H1 (cell line): ENCODE measurements at regions not wholly inside any gene's neighbourhood (a gene's known extent, or its start where the extent isn't known, plus 50 kb on each side); places are given as distances from the start of the nearest gene placed in this dataset.
"Not testable (repeated sequence)": the region's sequence is repeated elsewhere in the genome, so short reads cannot be mapped to it uniquely, and the experiment has no call there.

Source experiments
- CTCF ChIA-PET: fragments of 300-600 bp; sonication (Branson Sonifier 250); formaldehyde crosslinking; loops from one replicate; lab custom pipeline; 2021; ENCODE audit not compliant: partially characterized antibody; lab: Charles Lee
- POLR2A ChIA-PET: fragments of 300-600 bp; sonication (Branson Sonifier 250); formaldehyde crosslinking; loops from one replicate; lab custom pipeline; 2021; ENCODE audit warnings: inconsistent platforms; ENCODE audit not compliant: partially characterized antibody; lab: Charles Lee
- DNase-seq, 2 experiments: peaks; one replicate each; pipeline versions ENCODE4 v3.0.0 to v3.0.0-alpha.2; 2010 to 2022; ENCODE audit warnings: low spot score in 2 of 2, low read depth in 1 of 2, mixed read lengths in 1 of 2
- FAIRE-seq: peaks from 2 replicates; lab custom pipeline; 2011; peaks lifted over from hg19 to GRCh38; lab: Jason Lieb, UNC
- H2AFZ ChIP-seq: 2 replicates; pipeline ENCODE4 v1.8.1; 2012; ENCODE audit warnings: low read length, inconsistent platforms
- H2AK5ac ChIP-seq: 2 replicates; pipeline ENCODE4 v1.6.1; 2013; ENCODE audit warnings: low read depth, low read length
- H2BK120ac ChIP-seq: replicated peaks from 2 replicates; pipeline ENCODE3; 2013; ENCODE audit warnings: low read depth, low read length, inconsistent platforms
- H2BK12ac ChIP-seq: 2 replicates; pipeline ENCODE4 v1.6.1; 2013; ENCODE audit warnings: low read depth, low read length
- H2BK15ac ChIP-seq: 2 replicates; pipeline ENCODE4 v1.6.1; 2013; ENCODE audit warnings: low read length
- H2BK20ac ChIP-seq: 2 replicates; pipeline ENCODE4 v1.6.1; 2013; ENCODE audit warnings: low read length
- H2BK5ac ChIP-seq: 2 replicates; pipeline ENCODE4 v1.6.1; 2013; ENCODE audit warnings: low read depth, low read length
- H3K14ac ChIP-seq: 2 replicates; pipeline ENCODE4 v1.6.1; 2013; ENCODE audit warnings: inconsistent platforms; ENCODE audit not compliant: insufficient read length
- H3K18ac ChIP-seq: 2 replicates; pipeline ENCODE4 v1.6.1; 2013; ENCODE audit warnings: low read length; ENCODE audit errors: extremely low read depth
- H3K23ac ChIP-seq: 2 replicates; pipeline ENCODE4 v1.6.1; 2013; ENCODE audit warnings: inconsistent platforms; ENCODE audit not compliant: insufficient read length
- H3K23me2 ChIP-seq: 2 replicates; pipeline ENCODE4 v1.6.1; 2013; ENCODE audit warnings: low read depth, low read length
- H3K27ac ChIP-seq: 2 replicates; pipeline ENCODE4 v1.6.1; 2011; ENCODE audit warnings: low read depth, low read length, inconsistent platforms
- H3K27me3 ChIP-seq, 4 experiments: replicated peaks in 1 of 4; 1 replicate in 1 of 4; 2 replicates in 3 of 4; pipeline versions ENCODE4 v1.6.1 to v1.8.1; 2011 to 2013; ENCODE audit warnings: low read length in 3 of 4, mild to moderate bottlenecking in 3 of 4, inconsistent platforms in 2 of 4, mixed read lengths in 2 of 4, moderate library complexity in 1 of 4; ENCODE audit not compliant: control insufficient read depth in 3 of 4, insufficient read depth in 3 of 4; ENCODE audit errors: extremely low read depth in 1 of 4
- H3K36me3 ChIP-seq, 4 experiments: 2 replicates each; pipeline versions ENCODE4 v1.6.1 to v1.8.1; 2011 to 2013; ENCODE audit warnings: mild to moderate bottlenecking in 4 of 4, low read length in 3 of 4, moderate library complexity in 2 of 4, control low read depth in 1 of 4, inconsistent platforms in 1 of 4; ENCODE audit not compliant: insufficient read depth in 4 of 4, control insufficient read depth in 2 of 4
- H3K4ac ChIP-seq: replicated peaks from 2 replicates; pipeline ENCODE3; 2013; ENCODE audit warnings: low read length, low read depth, mixed read lengths, inconsistent platforms; ENCODE audit not compliant: insufficient read length
- H3K4me1 ChIP-seq, 4 experiments: replicated peaks in 1 of 4; 1 replicate in 1 of 4; 2 replicates in 3 of 4; pipeline versions ENCODE4 v1.6.1 to v1.8.1; 2011 to 2013; ENCODE audit warnings: low read length in 3 of 4, inconsistent platforms in 2 of 4, mixed read lengths in 1 of 4; ENCODE audit not compliant: insufficient read depth in 4 of 4, control insufficient read depth in 3 of 4
- H3K4me2 ChIP-seq, 2 experiments: 2 replicates each; pipeline versions ENCODE4 v1.6.1 to v1.8.1; 2011 to 2013; ENCODE audit warnings: low read depth in 2 of 2, low read length in 2 of 2, control low read depth in 1 of 2, inconsistent platforms in 1 of 2, mild to moderate bottlenecking in 1 of 2; ENCODE audit not compliant: insufficient read depth in 1 of 2
- H3K4me3 ChIP-seq, 4 experiments: fragments of 200-600, 300-600 bp in 1 of 4; sonication (generic), shearing (Covaris generic), sonication (Bioruptor Twin) in 1 of 4; 2 replicates each; pipeline versions ENCODE4 v1.5.1 to v1.8.1; 2011 to 2016; ENCODE audit warnings: low read length in 4 of 4, low read depth in 3 of 4, control low read depth in 2 of 4, inconsistent platforms in 2 of 4, mild to moderate bottlenecking in 2 of 4, mixed read lengths in 1 of 4, moderate library complexity in 1 of 4; ENCODE audit not compliant: insufficient read depth in 2 of 4; ENCODE audit errors: extremely low read depth in 1 of 4
- H3K56ac ChIP-seq: replicated peaks from 2 replicates; pipeline ENCODE3; 2013; ENCODE audit warnings: low read depth, mild to moderate bottlenecking, mixed read lengths, low read length, inconsistent platforms; ENCODE audit not compliant: insufficient read length
- H3K79me1 ChIP-seq: 2 replicates; pipeline ENCODE4 v1.6.1; 2013; ENCODE audit warnings: low read depth, low read length, control low read depth
- H3K79me2 ChIP-seq, 2 experiments: 2 replicates each; pipeline versions ENCODE4 v1.6.1 to v1.8.1; 2012 to 2013; ENCODE audit warnings: low read length in 2 of 2, mild to moderate bottlenecking in 2 of 2, inconsistent platforms in 1 of 2; ENCODE audit not compliant: insufficient read depth in 2 of 2, control insufficient read depth in 1 of 2
- H3K9ac ChIP-seq, 4 experiments: replicated peaks in 1 of 4; 1 replicate in 1 of 4; 2 replicates in 3 of 4; pipeline versions ENCODE4 v1.6.1 to v1.8.1; 2011 to 2013; ENCODE audit warnings: low read depth in 3 of 4, low read length in 3 of 4, control low read depth in 2 of 4, mild to moderate bottlenecking in 2 of 4, moderate library complexity in 2 of 4, inconsistent platforms in 1 of 4; ENCODE audit errors: extremely low read depth in 1 of 4
- H3K9me3 ChIP-seq, 2 experiments: 2 replicates each; pipeline versions ENCODE4 v1.6.1 to v1.8.1; 2012 to 2013; ENCODE audit warnings: mild to moderate bottlenecking in 2 of 2, moderate library complexity in 2 of 2, control low read depth in 1 of 2, inconsistent platforms in 1 of 2, low read depth in 1 of 2, low read length in 1 of 2, mixed read lengths in 1 of 2; ENCODE audit not compliant: insufficient read depth in 2 of 2
- H4K20me1 ChIP-seq, 2 experiments: replicated peaks in 1 of 2; 2 replicates each; pipeline versions ENCODE3 to v1.8.1; 2011 to 2013; ENCODE audit warnings: inconsistent platforms in 2 of 2, low read length in 2 of 2, mild to moderate bottlenecking in 1 of 2; ENCODE audit not compliant: insufficient read depth in 2 of 2, control insufficient read depth in 1 of 2
- H4K5ac ChIP-seq: 2 replicates; pipeline ENCODE4 v1.6.1; 2013; ENCODE audit warnings: low read length, low read depth, mixed read lengths, inconsistent platforms; ENCODE audit not compliant: insufficient read length
- H4K8ac ChIP-seq: 2 replicates; pipeline ENCODE4 v1.8.0; 2013; ENCODE audit warnings: mild to moderate bottlenecking, moderate library complexity, low read length, inconsistent platforms; ENCODE audit not compliant: insufficient read depth; ENCODE audit errors: extremely low read depth
- H4K91ac ChIP-seq: replicated peaks from 2 replicates; pipeline ENCODE3; 2013; ENCODE audit warnings: low read length, mixed read lengths, inconsistent platforms; ENCODE audit not compliant: insufficient read length
- WGBS, 2 experiments: shearing (Covaris generic) in 1 of 2; methylation state at CpG; one replicate each; pipeline versions ENCODE4 v1.1.6 to v1.1.7; 2013 to 2015; ENCODE audit warnings: low lambda C conversion rate in 2 of 2, mixed read lengths in 2 of 2, inconsistent platforms in 1 of 2, low coverage in 1 of 2, missing lambda C conversion rate in 1 of 2; ENCODE audit not compliant: insufficient replicate concordance in 2 of 2, insufficient coverage in 1 of 2, insufficient read length in 1 of 2; ENCODE audit errors: extremely low coverage in 1 of 2, missing lambda C conversion rate in 1 of 2; 5-methylcytosine and 5-hydroxymethylcytosine counted together

DNA sequence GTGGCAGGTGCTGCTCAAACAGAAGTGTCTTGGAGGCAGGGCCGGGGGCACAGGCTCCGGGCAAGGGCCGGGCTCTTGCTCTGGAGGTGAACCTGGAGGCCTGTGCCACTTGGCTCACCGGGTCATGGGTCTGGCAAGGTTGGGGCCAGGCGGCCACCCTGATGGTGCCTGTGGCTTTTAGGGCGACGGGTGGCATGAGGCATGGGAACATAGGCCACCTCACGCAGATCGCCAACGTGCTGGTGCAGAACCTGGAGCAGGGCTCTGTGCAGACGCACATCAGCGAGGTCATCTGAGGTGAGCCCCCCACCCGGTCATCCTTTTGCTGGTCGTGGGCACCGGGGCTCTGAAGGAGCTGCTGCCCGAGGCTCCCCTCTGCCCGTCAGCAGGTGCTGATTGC, 202.7 kb downstream of the LIPI start:
- not testable (repeated sequence) for H3K56ac ChIP-seq, FAIRE-seq, DNase-seq

DNA sequence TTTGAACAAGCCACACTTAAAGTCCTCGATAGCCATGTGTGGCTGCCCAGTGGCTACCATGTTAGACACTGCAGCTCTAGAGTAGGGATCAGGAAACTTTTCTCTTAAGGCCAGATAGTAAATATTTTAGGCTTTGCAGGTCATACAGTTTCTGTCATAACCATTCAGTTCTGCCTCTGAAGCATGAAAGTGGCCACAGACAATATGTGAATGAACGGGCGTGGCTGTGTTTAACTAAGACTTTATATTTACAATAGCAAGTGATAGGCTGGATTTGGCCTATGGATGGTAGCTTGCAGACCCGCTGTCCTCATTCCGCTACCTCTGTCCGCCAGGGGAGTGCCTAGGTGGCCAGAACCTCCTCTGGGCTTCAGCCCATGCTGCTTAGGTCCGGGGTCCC, 204.6 kb downstream of the LIPI start:
- H3K4me1 ChIP-seq, H4K8ac ChIP-seq, H3K4me3 ChIP-seq, DNase-seq, H4K20me1 ChIP-seq, H2BK20ac ChIP-seq, H3K79me1 ChIP-seq, FAIRE-seq, H3K27me3 ChIP-seq, H3K18ac ChIP-seq, H3K79me2 ChIP-seq, H3K9ac ChIP-seq, H2BK12ac ChIP-seq, H4K5ac ChIP-seq, H3K23me2 ChIP-seq, POLR2A ChIA-PET, H3K23ac ChIP-seq, H3K27ac ChIP-seq, H4K91ac ChIP-seq, H2AK5ac ChIP-seq, H2BK120ac ChIP-seq, H3K4me2 ChIP-seq, H2BK5ac ChIP-seq, H2BK15ac ChIP-seq, H3K56ac ChIP-seq, H3K14ac ChIP-seq, H2AFZ ChIP-seq, H3K36me3 ChIP-seq, CTCF ChIA-PET, H3K4ac ChIP-seq: not testable (repeated sequence)
- H3K9me3 ChIP-seq, result peaks cover 12 to 53% of the 10 kb centered on the region in 2 experiments; a peak in 3 of 4 replicates
- WGBS, 2 experiments, result 72% methylated on average over 6 of the region's 7 CpGs; no CpG with 5 or more reads in 1 of the 2 experiments

More for the DNA sequence above, 202.7 kb downstream of the LIPI start:
- H2BK5ac ChIP-seq, H3K4ac ChIP-seq, H2BK120ac ChIP-seq, H3K27ac ChIP-seq, H3K23me2 ChIP-seq, H3K27me3 ChIP-seq, H3K23ac ChIP-seq, H3K4me1 ChIP-seq, H3K14ac ChIP-seq, H3K18ac ChIP-seq, H2BK15ac ChIP-seq, H3K79me2 ChIP-seq, H3K4me3 ChIP-seq, POLR2A ChIA-PET, H4K5ac ChIP-seq, H2BK12ac ChIP-seq, H3K79me1 ChIP-seq, H3K36me3 ChIP-seq, H2AK5ac ChIP-seq, H3K9ac ChIP-seq, H4K91ac ChIP-seq, H4K20me1 ChIP-seq, H3K4me2 ChIP-seq, CTCF ChIA-PET, H2BK20ac ChIP-seq, H2AFZ ChIP-seq, H4K8ac ChIP-seq: not testable (repeated sequence)
- peaks cover 13 to 69% of the 10 kb centered on the region in 2 experiments; a peak in 2 of 4 replicates for H3K9me3 ChIP-seq
- 88% methylated on average over 10 of the region's 17 CpGs; no CpG with 5 or more reads in 1 of the 2 experiments for WGBS, 2 experiments
